OCI-LY3 (cell line): ENCODE measurements at regions not wholly inside any gene's neighbourhood (a gene's known extent, or its start where the extent isn't known, plus 50 kb on each side); places are given as distances from the start of the nearest gene placed in this dataset.

Source experiments
- H2AFZ ChIP-seq: fragments of 200-600, 300-600 bp; shearing (Covaris generic); 2 replicates; pipeline ENCODE4 v1.6.0; 2014; ENCODE audit warnings: antibody characterized with exemption, low read depth, low read length
- H3K27ac ChIP-seq: fragments of 200-600, 300-600 bp; sonication (generic); 2 replicates; pipeline ENCODE4 v1.5.1; 2014; ENCODE audit warnings: mild to moderate bottlenecking, low read length, moderate library complexity, mixed read lengths
- H3K27me3 ChIP-seq: fragments of 200-600, 300-600 bp; sonication (generic); 2 replicates; pipeline ENCODE4 v1.6.1; 2014; ENCODE audit warnings: low read depth, low read length, mixed read lengths
- H3K36me3 ChIP-seq: fragments of 200-600, 300-600 bp; sonication (generic); replicated peaks from 2 replicates; pipeline ENCODE3; 2014; ENCODE audit warnings: low read depth, low read length, mixed read lengths
- H3K4me1 ChIP-seq: fragments of 300-600, 200-600 bp; sonication (generic); 2 replicates; pipeline ENCODE4 v1.6.1; 2014; ENCODE audit warnings: low read length, mixed read lengths
- H3K4me2 ChIP-seq: fragments of 200-600, 300-600 bp; sonication (generic); 2 replicates; pipeline ENCODE4 v1.6.1; 2014; ENCODE audit warnings: low read length, mixed read lengths
- H3K4me3 ChIP-seq: fragments of 300-600, 200-600 bp; sonication (generic); 2 replicates; pipeline ENCODE4 v1.5.1; 2014; ENCODE audit warnings: antibody characterized with exemption, mild to moderate bottlenecking, low read length, moderate library complexity
- H3K79me2 ChIP-seq: fragments of 300-600, 200-600 bp; shearing (Covaris generic); 2 replicates; pipeline ENCODE4 v1.6.1; 2014; ENCODE audit warnings: mild to moderate bottlenecking, low read length, mixed read lengths
- H3K9ac ChIP-seq: fragments of 300-600, 200-600 bp; shearing (Covaris generic); 2 replicates; pipeline ENCODE4 v1.6.0; 2014; ENCODE audit warnings: mild to moderate bottlenecking, low read length, moderate library complexity
- H3K9me3 ChIP-seq: fragments of 200-600, 300-600 bp; shearing (Covaris generic); 2 replicates; pipeline ENCODE4 v1.6.1; 2014; ENCODE audit warnings: low read length, mixed read lengths; ENCODE audit not compliant: insufficient read depth
- H4K20me1 ChIP-seq: fragments of 200-600, 300-600 bp; sonication (generic); 2 replicates; pipeline ENCODE4 v1.6.1; 2016; ENCODE audit warnings: low read length, mixed read lengths; ENCODE audit not compliant: insufficient read depth
- CTCF ChIP-seq: fragments of 200-600, 300-600 bp; sonication (generic); IDR thresholded peaks from 2 replicates; pipeline ENCODE4 v1.5.1; 2014; ENCODE audit warnings: antibody characterized with exemption, low read length, low read depth
- EZH2phosphoT487 ChIP-seq: fragments of 200-600 bp; shearing (Covaris generic); IDR thresholded peaks from 2 replicates; pipeline ENCODE4 v1.6.1; 2018; ENCODE audit warnings: antibody characterized with exemption, mixed run types, low read depth

DNA sequence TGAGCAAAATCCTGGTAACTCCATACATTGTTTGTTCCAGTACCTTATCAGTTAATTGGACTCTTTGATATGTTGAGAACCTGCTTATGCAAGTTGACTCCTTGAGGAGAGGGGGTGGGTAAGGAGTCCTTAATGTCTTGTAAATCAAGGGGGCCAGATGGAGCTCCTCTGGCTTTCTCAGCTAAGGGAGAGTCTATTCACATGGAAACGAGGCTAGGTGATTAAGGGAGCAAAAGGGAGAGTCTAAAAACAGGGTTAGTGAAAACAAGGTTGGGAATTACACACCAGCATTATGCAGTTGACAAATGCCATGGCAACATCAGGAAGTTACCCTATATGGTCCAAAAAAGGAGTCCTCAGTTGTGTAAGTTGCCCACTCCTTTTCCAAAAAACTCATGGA is 372.8 kb upstream of the HSFY2 start:
- Histone ChIP-seq H3K9me3 (no peaks in the 10 kb centered on the region), H3K9ac (no peak overlapping the region), H3K27me3 (no peaks in the 10 kb centered on the region), H3K27ac (no peak overlapping the region), H3K4me3 (no peak overlapping the region), H3K79me2 (no peaks in the 10 kb centered on the region), H3K4me2 (no peak overlapping the region), H3K4me1 (no peaks in the 10 kb centered on the region), H4K20me1 (no peaks in the 10 kb centered on the region), H3K36me3 (no peaks in the 10 kb centered on the region), H2AFZ (no peak overlapping the region)
- no peak for TF ChIP-seq EZH2phosphoT487
- TF ChIP-seq CTCF, result no peak

GRCh38 chrY:19142093-19142492 is 368.6 kb upstream of the HSFY2 start:
- Histone ChIP-seq H2AFZ (no peak overlapping the region), H3K9me3 (no peaks in the 10 kb centered on the region), H3K27ac (no peak overlapping the region), H3K4me3 (no peak overlapping the region), H3K79me2 (no peaks in the 10 kb centered on the region), H3K36me3 (no peaks in the 10 kb centered on the region), H4K20me1 (no peaks in the 10 kb centered on the region), H3K27me3 (no peaks in the 10 kb centered on the region), H3K9ac (no peak overlapping the region), H3K4me2 (no peak overlapping the region), H3K4me1 (no peaks in the 10 kb centered on the region)
- no peak for TF ChIP-seq EZH2phosphoT487
- no peak for TF ChIP-seq CTCF

- TF ChIP-seq CTCF, result no peak
- no peak for TF ChIP-seq EZH2phosphoT487
- H3K4me3 ChIP-seq, result no peak overlapping the region
- no peaks in the 10 kb centered on the region for H3K79me2 ChIP-seq
- no peaks in the 10 kb centered on the region for H3K4me1 ChIP-seq
- H3K27ac ChIP-seq, result no peak overlapping the region
- H3K9ac ChIP-seq, result no peak overlapping the region
- no peaks in the 10 kb centered on the region for H3K27me3 ChIP-seq
- no peak overlapping the region for H2AFZ ChIP-seq
- H3K4me2 ChIP-seq, result no peak overlapping the region
- H4K20me1 ChIP-seq, result no peaks in the 10 kb centered on the region
- H3K36me3 ChIP-seq, result no peaks in the 10 kb centered on the region
- no peaks in the 10 kb centered on the region for H3K9me3 ChIP-seq
Measured at GRCh38 chrY:19140285-19140920, 366.9 kb upstream of the HSFY2 start.

DNA sequence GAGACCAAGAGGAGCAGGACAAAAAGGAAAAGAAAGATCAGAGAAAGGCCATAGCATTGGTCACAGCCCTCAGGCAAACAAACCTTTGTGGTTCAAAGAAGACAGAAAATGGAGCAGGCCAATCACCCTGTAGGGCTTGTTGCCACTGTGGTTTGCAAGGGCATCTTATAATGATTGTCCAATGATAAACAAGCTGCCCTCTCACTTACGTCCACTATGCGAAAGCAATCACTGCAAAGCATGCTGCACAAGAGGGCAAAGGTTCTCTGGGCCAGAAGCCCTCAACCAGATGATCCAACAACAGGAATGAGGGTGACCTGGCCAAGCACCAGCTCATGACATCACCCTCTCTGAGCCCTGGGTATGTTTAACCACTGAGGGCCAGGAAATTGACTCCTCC is 360.9 kb upstream of the HSFY2 start:
- no peak overlapping the region for H3K9ac ChIP-seq
- no peaks in the 10 kb centered on the region for H3K9me3 ChIP-seq
- H3K4me2 ChIP-seq, result no peak overlapping the region
- H3K27me3 ChIP-seq, result no peaks in the 10 kb centered on the region
- H3K4me3 ChIP-seq, result no peak overlapping the region
- TF ChIP-seq EZH2phosphoT487 (no peak), CTCF (no peak)
- H3K36me3 ChIP-seq, result no peaks in the 10 kb centered on the region
- H2AFZ ChIP-seq, result no peak overlapping the region
- no peaks in the 10 kb centered on the region for H3K79me2 ChIP-seq
- no peaks in the 10 kb centered on the region for H4K20me1 ChIP-seq
- no peak overlapping the region for H3K27ac ChIP-seq
- H3K4me1 ChIP-seq, result no peaks in the 10 kb centered on the region
